H9 (cell line): ENCODE measurements at regions not wholly inside any gene's neighbourhood (a gene's known extent, or its start where the extent isn't known, plus 50 kb on each side); places are given as distances from the start of the nearest gene placed in this dataset.

ENCODE experiments used
- DNase-seq: peaks from one replicate; pipeline ENCODE4 v3.0.0-alpha.2; 2017
- H2AFZ ChIP-seq: one replicate; pipeline ENCODE4 v1.6.1; 2013; ENCODE audit warnings: mild to moderate bottlenecking, low read length, control low read depth, moderate library complexity
- H2AK5ac ChIP-seq: 2 replicates; pipeline ENCODE4 v1.6.1; 2013; ENCODE audit warnings: low read length, control low read depth, mixed read lengths; ENCODE audit not compliant: insufficient read length
- H2BK120ac ChIP-seq: one replicate; pipeline ENCODE4 v1.6.1; 2013; ENCODE audit warnings: low read depth, mild to moderate bottlenecking, low read length, control low read depth, inconsistent platforms; ENCODE audit not compliant: poor library complexity, severe bottlenecking
- H2BK12ac ChIP-seq: 2 replicates; pipeline ENCODE4 v1.6.1; 2013; ENCODE audit warnings: low read length, control low read depth, mixed read lengths, low read depth; ENCODE audit not compliant: insufficient read length
- H2BK15ac ChIP-seq: 2 replicates; pipeline ENCODE4 v1.6.1; 2013; ENCODE audit warnings: low read depth, low read length, control low read depth
- H2BK20ac ChIP-seq: one replicate; pipeline ENCODE4 v1.6.1; 2013; ENCODE audit warnings: low read depth, mild to moderate bottlenecking, low read length, control low read depth, inconsistent platforms; ENCODE audit not compliant: poor library complexity, severe bottlenecking
- H2BK5ac ChIP-seq: 2 replicates; pipeline ENCODE4 v1.6.1; 2013; ENCODE audit warnings: low read length, control low read depth, mixed read lengths; ENCODE audit not compliant: insufficient read length
- H3K14ac ChIP-seq: 2 replicates; pipeline ENCODE4 v1.6.1; 2013; ENCODE audit warnings: low read length, control low read depth; ENCODE audit not compliant: insufficient read depth
- H3K18ac ChIP-seq: 2 replicates; pipeline ENCODE4 v1.6.1; 2013; ENCODE audit warnings: low read depth, mild to moderate bottlenecking, mixed read lengths, low read length, control low read depth; ENCODE audit not compliant: insufficient read length
- H3K23ac ChIP-seq: 2 replicates; pipeline ENCODE4 v1.6.1; 2013; ENCODE audit warnings: low read length, control low read depth, mixed read lengths, low read depth; ENCODE audit not compliant: insufficient read length
- H3K23me2 ChIP-seq: 2 replicates; pipeline ENCODE4 v1.6.1; 2013; ENCODE audit warnings: low read depth, mild to moderate bottlenecking, mixed read lengths, low read length, control low read depth; ENCODE audit not compliant: insufficient read length, poor library complexity, severe bottlenecking
- H3K27ac ChIP-seq: 2 replicates; pipeline ENCODE4 v1.5.1; 2013; ENCODE audit warnings: low read length, control low read depth, mixed read lengths, low read depth; ENCODE audit not compliant: insufficient read length
- H3K27me3 ChIP-seq: 2 replicates; pipeline ENCODE4 v1.6.1; 2013; ENCODE audit warnings: low read length, control low read depth, inconsistent platforms; ENCODE audit not compliant: insufficient read depth
- H3K4ac ChIP-seq: 2 replicates; pipeline ENCODE4 v1.6.1; 2013; ENCODE audit warnings: low read depth, mild to moderate bottlenecking, control low read depth, inconsistent platforms, low read length, moderate library complexity
- H3K4me1 ChIP-seq: 2 replicates; pipeline ENCODE4 v1.6.1; 2013; ENCODE audit warnings: low read length, control low read depth, inconsistent platforms; ENCODE audit not compliant: insufficient read depth
- H3K4me2 ChIP-seq: 2 replicates; pipeline ENCODE4 v1.6.1; 2013; ENCODE audit warnings: low read length, control low read depth, mixed read lengths; ENCODE audit not compliant: insufficient read length, insufficient read depth
- H3K56ac ChIP-seq: 2 replicates; pipeline ENCODE4 v1.6.1; 2013; ENCODE audit warnings: low read depth, mild to moderate bottlenecking, mixed read lengths, low read length, control low read depth; ENCODE audit not compliant: insufficient read length
- H3K79me1 ChIP-seq: 2 replicates; pipeline ENCODE4 v1.6.1; 2013; ENCODE audit warnings: low read depth, mild to moderate bottlenecking, moderate library complexity, low read length, control low read depth, inconsistent platforms; ENCODE audit not compliant: insufficient read depth, poor library complexity, severe bottlenecking
- H3K79me2 ChIP-seq: 2 replicates; pipeline ENCODE4 v1.6.1; 2013; ENCODE audit warnings: low read length, control low read depth, inconsistent platforms; ENCODE audit not compliant: insufficient read depth
- H3K9ac ChIP-seq: 2 replicates; pipeline ENCODE4 v1.6.1; 2013; ENCODE audit warnings: low read length, control low read depth, mixed read lengths; ENCODE audit not compliant: insufficient read length; ENCODE audit errors: extremely low read depth
- H3K9me3 ChIP-seq: one replicate; pipeline ENCODE4 v1.6.1; 2013; ENCODE audit warnings: low read depth, low read length, inconsistent platforms; ENCODE audit not compliant: control insufficient read depth
- H3T11ph ChIP-seq: one replicate; pipeline ENCODE4 v1.6.1; 2013; ENCODE audit warnings: mild to moderate bottlenecking, low read length, control low read depth, inconsistent platforms
- H4K20me1 ChIP-seq: one replicate; pipeline ENCODE4 v1.6.1; 2013; ENCODE audit not compliant: control insufficient read depth, insufficient read length, insufficient read depth
- H4K5ac ChIP-seq: 2 replicates; pipeline ENCODE4 v1.6.1; 2013; ENCODE audit warnings: low read depth, mild to moderate bottlenecking, mixed read lengths, low read length, control low read depth; ENCODE audit not compliant: insufficient read length
- H4K8ac ChIP-seq: replicated peaks from 2 replicates; pipeline ENCODE4 v1.6.1; 2013; ENCODE audit warnings: low read length, control low read depth, mixed read lengths, low read depth; ENCODE audit not compliant: insufficient read length
- H4K91ac ChIP-seq: 2 replicates; pipeline ENCODE4 v1.6.1; 2013; ENCODE audit warnings: low read depth, mild to moderate bottlenecking, moderate library complexity, mixed read lengths, low read length, control low read depth; ENCODE audit not compliant: insufficient read length
- H3K27ac Mint-ChIP-seq, 3 experiments: 2 replicates in 2 of 3; 3 replicates in 1 of 3; pipeline ENCODE4 v1.8.0; 2020 to 2021; ENCODE audit warnings: mixed read lengths in 3 of 3, mild to moderate bottlenecking in 1 of 3, moderate library complexity in 1 of 3
- H3K27me3 Mint-ChIP-seq: 2 replicates; pipeline ENCODE4 v1.8.0; 2021; ENCODE audit warnings: low read depth, mild to moderate bottlenecking, moderate library complexity, mixed read lengths
- H3K36me3 Mint-ChIP-seq, 3 experiments: 2 replicates in 2 of 3; 3 replicates in 1 of 3; pipeline ENCODE4 v1.8.0; 2020 to 2021; ENCODE audit warnings: low read depth in 3 of 3, mixed read lengths in 3 of 3; ENCODE audit not compliant: insufficient read depth in 1 of 3
- H3K4me1 Mint-ChIP-seq, 2 experiments: 2 replicates each; pipeline ENCODE4 v1.8.0; 2020; ENCODE audit warnings: mixed read lengths in 2 of 2
- H3K4me3 Mint-ChIP-seq, 2 experiments: 2 replicates in 1 of 2; 3 replicates in 1 of 2; pipeline ENCODE4 v1.8.0; 2020 to 2021; ENCODE audit warnings: mild to moderate bottlenecking in 2 of 2, mixed read lengths in 2 of 2, moderate library complexity in 1 of 2
- H3K9me3 Mint-ChIP-seq, 2 experiments: 2 replicates in 1 of 2; 3 replicates in 1 of 2; pipeline ENCODE4 v1.8.0; 2020; ENCODE audit warnings: mild to moderate bottlenecking in 2 of 2, mixed read lengths in 2 of 2, moderate library complexity in 1 of 2
- WGBS: extraction: QIAGEN DNeasy Blood & Tissue Kit; methylation state at CpG from one replicate; pipeline ENCODE4 v1.1.7; 2013; ENCODE audit warnings: missing lambda C conversion rate, low lambda C conversion rate, mixed read lengths; ENCODE audit not compliant: insufficient read length; ENCODE audit errors: extremely low coverage; 5-methylcytosine and 5-hydroxymethylcytosine counted together
- TF ChIP-seq, protein P1 (sequence below): fragments of 200-600 bp; sonication (generic); conservative IDR thresholded peaks from 3 replicates; pipeline ENCODE4 v1.8.0; 2021; ENCODE audit warnings: antibody characterized with exemption, mild to moderate bottlenecking

DNA sequence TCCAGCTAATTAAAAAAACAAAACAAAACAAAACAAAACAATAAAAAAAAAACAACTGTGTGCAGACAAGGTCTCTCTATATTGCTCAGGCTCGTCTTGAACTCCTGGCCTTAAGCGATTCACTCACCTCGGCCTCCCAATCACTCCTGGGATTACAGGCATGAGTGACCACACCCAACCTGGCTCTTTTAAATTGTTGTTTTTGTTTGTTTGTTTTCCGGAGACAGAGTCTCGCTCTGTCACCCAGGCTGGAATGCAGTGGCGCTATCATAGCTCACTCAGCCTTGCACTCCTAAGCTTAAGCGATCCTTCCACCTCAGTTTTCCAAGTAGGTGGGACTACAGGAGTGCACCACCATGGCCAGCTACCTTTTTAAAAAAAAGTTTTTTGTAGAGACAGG, 201.6 kb downstream of the EN1 start:
- TF ChIP-seq, protein P1, sequence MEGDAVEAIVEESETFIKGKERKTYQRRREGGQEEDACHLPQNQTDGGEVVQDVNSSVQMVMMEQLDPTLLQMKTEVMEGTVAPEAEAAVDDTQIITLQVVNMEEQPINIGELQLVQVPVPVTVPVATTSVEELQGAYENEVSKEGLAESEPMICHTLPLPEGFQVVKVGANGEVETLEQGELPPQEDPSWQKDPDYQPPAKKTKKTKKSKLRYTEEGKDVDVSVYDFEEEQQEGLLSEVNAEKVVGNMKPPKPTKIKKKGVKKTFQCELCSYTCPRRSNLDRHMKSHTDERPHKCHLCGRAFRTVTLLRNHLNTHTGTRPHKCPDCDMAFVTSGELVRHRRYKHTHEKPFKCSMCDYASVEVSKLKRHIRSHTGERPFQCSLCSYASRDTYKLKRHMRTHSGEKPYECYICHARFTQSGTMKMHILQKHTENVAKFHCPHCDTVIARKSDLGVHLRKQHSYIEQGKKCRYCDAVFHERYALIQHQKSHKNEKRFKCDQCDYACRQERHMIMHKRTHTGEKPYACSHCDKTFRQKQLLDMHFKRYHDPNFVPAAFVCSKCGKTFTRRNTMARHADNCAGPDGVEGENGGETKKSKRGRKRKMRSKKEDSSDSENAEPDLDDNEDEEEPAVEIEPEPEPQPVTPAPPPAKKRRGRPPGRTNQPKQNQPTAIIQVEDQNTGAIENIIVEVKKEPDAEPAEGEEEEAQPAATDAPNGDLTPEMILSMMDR: no peak
- H3K9ac ChIP-seq: no peak overlapping the region
- H3K14ac ChIP-seq: no peak overlapping the region
- Mint-ChIP-seq H3K4me1 (peaks cover 20 to 30% of the 10 kb centered on the region in 2 experiments), H3K4me3 (no peak overlapping the region), H3K9me3 (peaks cover 6 to 8% of the 10 kb centered on the region in 2 experiments), H3K27me3 (peaks cover 24% of the 10 kb centered on the region), H3K27ac (no peak overlapping the region), H3K36me3 (peaks cover 0 to 7% (median 2%) of the 10 kb centered on the region in 3 experiments; a peak in 4 of 7 replicates)
- no peak overlapping the region for H3T11ph ChIP-seq
- no peaks in the 10 kb centered on the region for H3K79me1 ChIP-seq
- no peaks in the 10 kb centered on the region for H3K27me3 ChIP-seq
- H3K56ac ChIP-seq: no peak overlapping the region
- H4K91ac ChIP-seq: no peak overlapping the region
- H2AFZ ChIP-seq: no peak overlapping the region
- no peak overlapping the region for H4K8ac ChIP-seq
- no peak overlapping the region for H2BK15ac ChIP-seq
- H4K20me1 ChIP-seq: no peaks in the 10 kb centered on the region
- no peak overlapping the region for H3K27ac ChIP-seq
- WGBS: no CpG with 5 or more reads among the region's 7 CpGs
- no peak overlapping the region for H3K18ac ChIP-seq
- no peak overlapping the region for H2BK5ac ChIP-seq
- H3K4ac ChIP-seq: no peak overlapping the region
- no peak overlapping the region for H2BK120ac ChIP-seq
- no peak overlapping the region for H2AK5ac ChIP-seq
- H3K4me1 ChIP-seq: peaks cover 3% of the 10 kb centered on the region; the same call in 1 of the 2 replicates
- H3K23me2 ChIP-seq: no peaks in the 10 kb centered on the region
- H4K5ac ChIP-seq: no peak overlapping the region
- no peak overlapping the region for H2BK20ac ChIP-seq
- no peaks in the 10 kb centered on the region for H3K79me2 ChIP-seq
- no peaks in the 10 kb centered on the region for H3K9me3 ChIP-seq
- no peak overlapping the region for H2BK12ac ChIP-seq
- no peak for DNase-seq
- H3K23ac ChIP-seq: no peak overlapping the region
- no peak overlapping the region for H3K4me2 ChIP-seq
